K562 (cell line): ENCODE measurements at regions not wholly inside any gene's neighbourhood (a gene's known extent, or its start where the extent isn't known, plus 50 kb on each side); places are given as distances from the start of the nearest gene placed in this dataset.

Experiments used
- ATAC-seq: fragments of 200-7000 bp; cut with Tn5 transposase; 3 replicates; pipeline ENCODE4 v1.9.1; 2020; ENCODE audit warnings: moderate library complexity
- BruUV-seq: library from RNA; stranded (reverse); fragments of 400-500 nt; replicated peaks from 2 replicates; lab custom pipeline; 2021; lab: Mats Ljungman, UMichigan
- CTCF ChIA-PET: fragments of 300-600 bp; formaldehyde crosslinking; extraction: SDS; loops from one replicate; lab custom pipeline; 2021; ENCODE audit warnings: low intra/inter-chr PET ratio; lab: Yijun Ruan, JAX
- POLR2A ChIA-PET: fragments of 300-600, 350-650 bp; sonication (Branson Sonifier 250); formaldehyde crosslinking; extraction: SDS; loops from one replicate; lab custom pipeline; 2021; ENCODE audit warnings: antibody characterized with exemption, inconsistent platforms; lab: Yijun Ruan, JAX
- DNase-seq, 4 experiments: peaks; one replicate each; pipeline versions ENCODE4 v3.0.0 to v3.0.0-alpha.2; 2011 to 2018; ENCODE audit warnings: low spot score in 3 of 4, mixed read lengths in 3 of 4; ENCODE audit errors: extremely low read depth in 1 of 4
- FAIRE-seq: peaks from 2 replicates; lab custom pipeline; 2011; peaks lifted over from hg19 to GRCh38; lab: Jason Lieb, UNC
- H2AFZ ChIP-seq: 2 replicates; pipeline ENCODE4 v1.6.0; 2011; ENCODE audit warnings: low read depth, low read length, control low read depth, inconsistent platforms
- H3K27ac ChIP-seq: fragments of 200-600 bp; 3 replicates; pipeline ENCODE4 v1.8.0; 2011; ENCODE audit warnings: low read depth, mild to moderate bottlenecking, control low read depth, inconsistent platforms, low read length, moderate library complexity, mixed read lengths; ENCODE audit errors: extremely low read depth
- H3K27me3 ChIP-seq, 2 experiments: fragments of 300-600 bp in 1 of 2; 2 replicates in 1 of 2; 3 replicates in 1 of 2; pipeline versions ENCODE4 v1.6.0 to v1.8.0; 2011; ENCODE audit warnings: inconsistent platforms in 2 of 2, low read length in 2 of 2, mild to moderate bottlenecking in 1 of 2, mixed read lengths in 1 of 2, moderate library complexity in 1 of 2; ENCODE audit not compliant: control insufficient read depth in 2 of 2, insufficient read depth in 2 of 2
- H3K36me3 ChIP-seq: fragments of 300-600 bp; 3 replicates; pipeline ENCODE4 v1.8.0; 2011; ENCODE audit warnings: mild to moderate bottlenecking, low read length, inconsistent platforms; ENCODE audit not compliant: control insufficient read depth, insufficient read depth
- H3K4me1 ChIP-seq, 2 experiments: fragments of 200-600 bp in 1 of 2; replicated peaks in 1 of 2; 2 replicates in 1 of 2; 3 replicates in 1 of 2; pipeline versions ENCODE4 v1.5.1 to v1.8.0; 2011; ENCODE audit warnings: inconsistent platforms in 2 of 2, low read length in 2 of 2, mild to moderate bottlenecking in 1 of 2, mixed read lengths in 1 of 2, moderate library complexity in 1 of 2; ENCODE audit not compliant: control insufficient read depth in 2 of 2, insufficient read depth in 2 of 2
- H3K4me2 ChIP-seq: 2 replicates; pipeline ENCODE4 v1.6.1; 2011; ENCODE audit warnings: low read length, control low read depth, inconsistent platforms, mixed read lengths; ENCODE audit not compliant: insufficient read depth
- H3K4me3 ChIP-seq: fragments of 200-600 bp; sonication (generic), shearing (Covaris generic); 2 replicates; pipeline ENCODE4 v1.5.1; 2016; ENCODE audit warnings: control low read depth, inconsistent platforms
- H3K79me2 ChIP-seq: fragments of 200-600 bp; 3 replicates; pipeline ENCODE4 v1.8.0; 2011; ENCODE audit warnings: low read length, inconsistent platforms; ENCODE audit not compliant: control insufficient read depth, insufficient read depth
- H3K9ac ChIP-seq, 2 experiments: 2 replicates each; pipeline versions ENCODE4 v1.6.0 to v1.6.1; 2011; ENCODE audit warnings: low read depth in 2 of 2, low read length in 2 of 2, control low read depth in 1 of 2, inconsistent platforms in 1 of 2, mild to moderate bottlenecking in 1 of 2, mixed read lengths in 1 of 2; ENCODE audit not compliant: insufficient read depth in 1 of 2
- H3K9me1 ChIP-seq: one replicate; pipeline ENCODE4 v1.6.0; 2011; ENCODE audit warnings: inconsistent platforms, mild to moderate bottlenecking, low read length, moderate library complexity; ENCODE audit not compliant: control insufficient read depth, insufficient read depth
- H3K9me3 ChIP-seq: replicated peaks from 2 replicates; pipeline ENCODE4 v1.5.1; 2011; ENCODE audit warnings: low read depth, low read length, inconsistent platforms; ENCODE audit not compliant: control insufficient read depth, insufficient read depth
- H4K20me1 ChIP-seq: replicated peaks from 2 replicates; pipeline ENCODE4 v1.6.1; 2011; ENCODE audit warnings: low read length, inconsistent platforms, mixed read lengths; ENCODE audit not compliant: control insufficient read depth, insufficient read depth
- BRCA1 ChIP-seq, 2 experiments: fragments of 450-650 bp in 1 of 2; sonication (generic) in 1 of 2; formaldehyde crosslinking in 1 of 2; IDR thresholded peaks; 2 replicates each; pipeline versions ENCODE4 v1.5.0 to v1.6.1; 2017 to 2020; ENCODE audit warnings: mild to moderate bottlenecking in 1 of 2, missing genetic modification reagents in 1 of 2
- KLF1 ChIP-seq: fragments of 450-650 bp; IDR thresholded peaks from 2 replicates; pipeline ENCODE4 v1.6.1; 2016; ENCODE audit warnings: missing genetic modification characterization, missing compliant biosample characterization
- MBD2 ChIP-seq: sonication (generic); IDR thresholded peaks from 2 replicates; pipeline ENCODE4 v1.6.1; 2016; ENCODE audit warnings: low read depth, borderline replicate concordance
- MECOM ChIP-seq: fragments of 250-450 bp; sonication (Bioruptor Pico); IDR thresholded peaks from 2 replicates; pipeline ENCODE4 v1.8.0; 2022; ENCODE audit warnings: inconsistent platforms
- MTA2 ChIP-seq: fragments of 450-650 bp; IDR thresholded peaks from 2 replicates; pipeline ENCODE4 v1.6.1; 2016; ENCODE audit warnings: low read depth
- NCOA4 ChIP-seq: fragments of 450-650 bp; IDR thresholded peaks from 2 replicates; pipeline ENCODE4 v1.6.1; 2018; ENCODE audit warnings: mild to moderate bottlenecking; ENCODE audit not compliant: partially characterized antibody
- NR2F6 ChIP-seq: fragments of 450-650 bp; formaldehyde crosslinking; IDR thresholded peaks from 2 replicates; pipeline ENCODE4 v1.4.0; 2020; ENCODE audit warnings: mild to moderate bottlenecking
- POLR2G ChIP-seq: fragments of 200-400 bp; formaldehyde crosslinking; IDR thresholded peaks from 2 replicates; pipeline ENCODE4 v1.6.1; 2017; ENCODE audit warnings: low read depth, mild to moderate bottlenecking, antibody characterized with exemption, low read length, moderate library complexity
- RBFOX2 ChIP-seq: fragments of 200-400 bp; formaldehyde crosslinking; IDR thresholded peaks from 2 replicates; pipeline ENCODE4 v1.6.1; 2017; ENCODE audit warnings: low read depth, mild to moderate bottlenecking, low read length, moderate library complexity
- SETDB1 ChIP-seq: IDR thresholded peaks from one replicate; pipeline ENCODE4 v1.6.1; 2012; ENCODE audit warnings: low read length, control low read depth, inconsistent platforms
- SIN3A ChIP-seq, 2 experiments: fragments of 150-350 bp in 1 of 2; IDR thresholded peaks; 2 replicates each; pipeline ENCODE4 v1.6.1; 2011 to 2016; ENCODE audit warnings: borderline replicate concordance in 2 of 2, low read depth in 2 of 2, low read length in 2 of 2, mild to moderate bottlenecking in 2 of 2, moderate library complexity in 2 of 2; ENCODE audit not compliant: control insufficient read depth in 1 of 2
- ZNF274 ChIP-seq: IDR thresholded peaks from 2 replicates; pipeline ENCODE4 v1.6.1; 2011; ENCODE audit warnings: low read depth, mild to moderate bottlenecking, low read length, moderate library complexity, borderline replicate concordance
- ZNF766 ChIP-seq: fragments of 200-800 bp; sonication (Bioruptor generic); conservative IDR thresholded peaks from 2 replicates; pipeline ENCODE4 v1.6.1; 2016; ENCODE audit warnings: missing genetic modification characterization, missing compliant biosample characterization
- WGBS: fragments of 100-300 bp; shearing (Covaris generic); methylation state at CpG from one replicate; pipeline ENCODE4 v1.1.6; 2016; ENCODE audit warnings: low coverage, mixed read lengths; ENCODE audit not compliant: insufficient coverage; ENCODE audit errors: missing lambda C conversion rate; 5-methylcytosine and 5-hydroxymethylcytosine counted together
- in situ Hi-C: fragments of 300-500 bp; cut with MboI; formaldehyde crosslinking; loops from 4 replicates; pipeline ENCODE4 v1.15.0; 2018; ENCODE audit warnings: inconsistent platforms, mixed read lengths
- intact Hi-C: fragments of 100-400 bp; cut with micrococcal nuclease; formaldehyde crosslinking; loops from 2 replicates; pipeline ENCODE4 v1.14.2; 2022
- TF ChIP-seq, protein P1 (sequence below): fragments of 450-650 bp; conservative IDR thresholded peaks from 2 replicates; pipeline ENCODE4 v1.6.1; 2016; ENCODE audit warnings: missing genetic modification characterization, low read depth, mild to moderate bottlenecking, control low read depth, missing compliant biosample characterization
- TF ChIP-seq, protein P2 (sequence below): sonication (generic); formaldehyde crosslinking; IDR thresholded peaks from 2 replicates; pipeline ENCODE4 v1.8.0; 2022; ENCODE audit warnings: mild to moderate bottlenecking, missing genetic modification reagents

DNA sequence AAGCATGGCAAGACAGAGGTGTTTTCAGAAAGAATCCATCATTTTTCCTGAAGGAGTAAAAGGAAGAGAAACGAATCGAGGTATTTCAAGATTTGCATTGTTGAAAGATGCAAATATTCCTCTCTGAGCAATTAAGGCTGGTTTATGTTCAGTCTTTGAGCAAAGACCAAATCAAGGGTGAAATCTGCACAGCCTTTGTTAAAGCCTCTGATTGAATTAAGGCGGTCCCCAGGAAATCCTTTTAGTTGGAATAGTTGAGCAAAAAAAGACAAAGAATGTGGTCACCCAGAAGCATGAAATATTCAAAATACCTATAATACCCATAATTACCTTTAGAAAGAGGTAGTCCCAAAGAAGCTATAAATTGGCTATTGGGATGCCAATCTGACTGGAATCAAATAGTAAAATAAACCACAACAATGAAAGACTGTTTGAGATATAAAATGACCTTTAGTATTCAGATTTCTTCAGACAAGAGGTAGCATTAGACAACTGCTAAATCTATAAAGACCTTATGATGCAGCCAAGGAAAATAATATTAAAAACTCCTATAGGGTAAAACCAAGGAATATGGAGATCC lies 1218.1 kb downstream of the ROBO2 start:
- in situ Hi-C loops (no loop called here), intact Hi-C loops (no loop called here)
- Histone ChIP-seq H3K27me3 (no peaks in the 10 kb centered on the region), H4K20me1 (no peaks in the 10 kb centered on the region), H3K27ac (no peak overlapping the region), H3K36me3 (no peaks in the 10 kb centered on the region), H3K4me1 (no peaks in the 10 kb centered on the region), H3K9me1 (no peaks in the 10 kb centered on the region), H3K4me2 (no peak overlapping the region), H3K9me3 (no peaks in the 10 kb centered on the region), H3K79me2 (no peaks in the 10 kb centered on the region), H3K9ac (no peak overlapping the region), H2AFZ (no peak overlapping the region), H3K4me3 (no peak overlapping the region)
- ChIA-PET CTCF (interaction anchor here (0.6 kb wide), 1 partner anchor 55 kb away, joined by 4 read pairs; no protein-coding TSS in a partner anchor), POLR2A (no interaction called here)
- TF ChIP-seq, protein P1, sequence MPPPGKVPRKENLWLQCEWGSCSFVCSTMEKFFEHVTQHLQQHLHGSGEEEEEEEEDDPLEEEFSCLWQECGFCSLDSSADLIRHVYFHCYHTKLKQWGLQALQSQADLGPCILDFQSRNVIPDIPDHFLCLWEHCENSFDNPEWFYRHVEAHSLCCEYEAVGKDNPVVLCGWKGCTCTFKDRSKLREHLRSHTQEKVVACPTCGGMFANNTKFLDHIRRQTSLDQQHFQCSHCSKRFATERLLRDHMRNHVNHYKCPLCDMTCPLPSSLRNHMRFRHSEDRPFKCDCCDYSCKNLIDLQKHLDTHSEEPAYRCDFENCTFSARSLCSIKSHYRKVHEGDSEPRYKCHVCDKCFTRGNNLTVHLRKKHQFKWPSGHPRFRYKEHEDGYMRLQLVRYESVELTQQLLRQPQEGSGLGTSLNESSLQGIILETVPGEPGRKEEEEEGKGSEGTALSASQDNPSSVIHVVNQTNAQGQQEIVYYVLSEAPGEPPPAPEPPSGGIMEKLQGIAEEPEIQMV, result no peak
- TF ChIP-seq BRCA1 (IDR thresholded peaks at IDR 0.05), result no peak
- TF ChIP-seq BRCA1 (CRISPR knock-in tag; IDR thresholded peaks at IDR 0.05), result no peak
- TF ChIP-seq NR2F6 (CRISPR knock-in tag), result no peak
- no peak for TF ChIP-seq ZNF274
- no peak for TF ChIP-seq MTA2
- TF ChIP-seq, protein P2, sequence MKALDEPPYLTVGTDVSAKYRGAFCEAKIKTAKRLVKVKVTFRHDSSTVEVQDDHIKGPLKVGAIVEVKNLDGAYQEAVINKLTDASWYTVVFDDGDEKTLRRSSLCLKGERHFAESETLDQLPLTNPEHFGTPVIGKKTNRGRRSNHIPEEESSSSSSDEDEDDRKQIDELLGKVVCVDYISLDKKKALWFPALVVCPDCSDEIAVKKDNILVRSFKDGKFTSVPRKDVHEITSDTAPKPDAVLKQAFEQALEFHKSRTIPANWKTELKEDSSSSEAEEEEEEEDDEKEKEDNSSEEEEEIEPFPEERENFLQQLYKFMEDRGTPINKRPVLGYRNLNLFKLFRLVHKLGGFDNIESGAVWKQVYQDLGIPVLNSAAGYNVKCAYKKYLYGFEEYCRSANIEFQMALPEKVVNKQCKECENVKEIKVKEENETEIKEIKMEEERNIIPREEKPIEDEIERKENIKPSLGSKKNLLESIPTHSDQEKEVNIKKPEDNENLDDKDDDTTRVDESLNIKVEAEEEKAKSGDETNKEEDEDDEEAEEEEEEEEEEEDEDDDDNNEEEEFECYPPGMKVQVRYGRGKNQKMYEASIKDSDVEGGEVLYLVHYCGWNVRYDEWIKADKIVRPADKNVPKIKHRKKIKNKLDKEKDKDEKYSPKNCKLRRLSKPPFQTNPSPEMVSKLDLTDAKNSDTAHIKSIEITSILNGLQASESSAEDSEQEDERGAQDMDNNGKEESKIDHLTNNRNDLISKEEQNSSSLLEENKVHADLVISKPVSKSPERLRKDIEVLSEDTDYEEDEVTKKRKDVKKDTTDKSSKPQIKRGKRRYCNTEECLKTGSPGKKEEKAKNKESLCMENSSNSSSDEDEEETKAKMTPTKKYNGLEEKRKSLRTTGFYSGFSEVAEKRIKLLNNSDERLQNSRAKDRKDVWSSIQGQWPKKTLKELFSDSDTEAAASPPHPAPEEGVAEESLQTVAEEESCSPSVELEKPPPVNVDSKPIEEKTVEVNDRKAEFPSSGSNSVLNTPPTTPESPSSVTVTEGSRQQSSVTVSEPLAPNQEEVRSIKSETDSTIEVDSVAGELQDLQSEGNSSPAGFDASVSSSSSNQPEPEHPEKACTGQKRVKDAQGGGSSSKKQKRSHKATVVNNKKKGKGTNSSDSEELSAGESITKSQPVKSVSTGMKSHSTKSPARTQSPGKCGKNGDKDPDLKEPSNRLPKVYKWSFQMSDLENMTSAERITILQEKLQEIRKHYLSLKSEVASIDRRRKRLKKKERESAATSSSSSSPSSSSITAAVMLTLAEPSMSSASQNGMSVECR, result no peak
- TF ChIP-seq SIN3A (IDR thresholded peaks at IDR 0.05; ENCODE audit: borderline replicate concordance in 2 of 2, control insufficient read depth in 1 of 2, low read depth in 2 of 2, low read length in 2 of 2), result no peak
- TF ChIP-seq ZNF766 (CRISPR knock-in tag), result no peak
- TF ChIP-seq POLR2G, result no peak
- TF ChIP-seq RBFOX2, result no peak
- TF ChIP-seq NCOA4, result no peak
- TF ChIP-seq MBD2, result no peak
- no peak for TF ChIP-seq MECOM
- TF ChIP-seq KLF1 (tag), result no peak
- no peak for TF ChIP-seq SETDB1
- no peak for DNase-seq
- no peak for ATAC-seq
- no peak for FAIRE-seq
- no TSS peak for BruUV-seq
- WGBS, result 0% methylated on average over 3 of the region's 3 CpGs
